IPS-11a (cell line): ENCODE measurements at regions not wholly inside any gene's neighbourhood (a gene's known extent, or its start where the extent isn't known, plus 50 kb on each side); places are given as distances from the start of the nearest gene placed in this dataset.

Source experiments
- H3K4me3 ChIP-seq: one replicate; pipeline ENCODE4 v1.5.1; 2013; ENCODE audit warnings: low read depth, low read length, control low read depth

- no peak overlapping the region for H3K4me3 ChIP-seq
Observed at GRCh38 chr1:14031461-14031860, 331.5 kb downstream of the PRDM2 start.

GRCh38 chr1:14034506-14034905 is 334.5 kb downstream of the PRDM2 start:
- H3K4me3 ChIP-seq = no peak overlapping the region

DNA sequence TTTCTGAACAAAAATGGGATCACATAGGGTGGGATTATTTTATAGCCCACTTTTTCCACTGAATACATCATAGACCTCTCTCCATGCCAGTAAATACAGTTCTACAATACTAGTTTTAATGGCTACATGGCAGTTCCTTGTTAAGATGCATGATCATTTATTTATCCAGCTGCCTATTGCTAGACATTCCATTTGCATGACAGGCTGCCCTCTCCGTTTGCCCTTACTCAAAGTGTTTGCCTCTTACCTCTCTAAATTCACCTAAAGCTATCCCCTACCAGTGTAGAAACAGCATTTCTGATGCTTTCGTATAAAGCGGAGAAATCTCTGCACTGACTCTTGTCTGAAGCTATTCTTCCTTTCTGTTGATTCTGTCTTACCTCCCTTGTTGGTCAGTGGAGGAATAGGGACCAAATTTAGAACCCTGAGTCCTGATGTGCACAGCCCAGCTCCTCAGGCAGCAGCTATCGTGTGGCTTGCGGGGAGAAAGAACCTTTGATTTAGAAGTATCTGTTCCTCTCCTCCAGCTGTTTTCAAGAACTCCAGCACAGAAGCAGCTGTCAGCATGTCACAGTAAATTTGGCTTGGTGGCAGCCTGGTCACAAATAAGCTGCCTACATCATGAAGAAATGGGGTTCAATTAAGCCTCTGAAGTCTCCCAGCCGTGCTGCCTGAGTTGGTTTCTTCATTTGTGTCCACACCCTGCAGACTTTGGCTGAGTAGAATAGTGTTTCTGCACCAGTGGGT is 337.3 kb downstream of the PRDM2 start:
- no peak overlapping the region for H3K4me3 ChIP-seq

- no peak overlapping the region for H3K4me3 ChIP-seq
Observed at GRCh38 chr1:14039582-14040430, 339.8 kb downstream of the PRDM2 start.

GRCh38 chr1:14049965-14050364 is 350.0 kb downstream of the PRDM2 start:
- no peak overlapping the region for H3K4me3 ChIP-seq

GRCh38 chr1:14055442-14056223 is 355.6 kb downstream of the PRDM2 start:
- H3K4me3 ChIP-seq = no peak overlapping the region

GRCh38 chr1:14057640-14058039 is 357.7 kb downstream of the PRDM2 start:
- no peak overlapping the region for H3K4me3 ChIP-seq

GRCh38 chr1:14061204-14061603 is 361.2 kb downstream of the PRDM2 start:
- no peak overlapping the region for H3K4me3 ChIP-seq

DNA sequence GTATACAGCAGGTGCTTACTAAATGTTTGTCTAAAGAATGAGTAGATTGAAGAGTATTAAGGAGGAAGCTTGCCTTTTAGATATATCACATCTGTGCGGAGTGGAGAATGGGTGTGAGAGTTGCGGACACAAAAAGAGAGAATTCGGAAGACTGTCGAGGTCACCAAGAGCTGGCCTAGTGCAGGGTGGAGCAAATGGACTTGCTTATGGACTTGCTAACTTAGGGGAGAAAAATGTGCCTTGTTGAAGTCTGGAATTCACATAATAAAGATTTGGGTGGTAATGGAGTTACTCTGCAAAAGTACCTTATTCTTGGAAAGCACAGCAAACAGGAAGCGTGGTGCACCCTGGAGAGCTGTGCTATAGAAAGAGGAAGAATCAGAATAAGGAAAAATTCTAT is 361.7 kb downstream of the PRDM2 start:
- no peak overlapping the region for H3K4me3 ChIP-seq

GRCh38 chr1:14062669-14063068 is 362.7 kb downstream of the PRDM2 start:
- no peak overlapping the region for H3K4me3 ChIP-seq

GRCh38 chr1:14064649-14065442 is 364.9 kb downstream of the PRDM2 start:
- no peak overlapping the region for H3K4me3 ChIP-seq

GRCh38 chr1:14065486-14065885 is 365.5 kb downstream of the PRDM2 start:
- no peak overlapping the region for H3K4me3 ChIP-seq

DNA sequence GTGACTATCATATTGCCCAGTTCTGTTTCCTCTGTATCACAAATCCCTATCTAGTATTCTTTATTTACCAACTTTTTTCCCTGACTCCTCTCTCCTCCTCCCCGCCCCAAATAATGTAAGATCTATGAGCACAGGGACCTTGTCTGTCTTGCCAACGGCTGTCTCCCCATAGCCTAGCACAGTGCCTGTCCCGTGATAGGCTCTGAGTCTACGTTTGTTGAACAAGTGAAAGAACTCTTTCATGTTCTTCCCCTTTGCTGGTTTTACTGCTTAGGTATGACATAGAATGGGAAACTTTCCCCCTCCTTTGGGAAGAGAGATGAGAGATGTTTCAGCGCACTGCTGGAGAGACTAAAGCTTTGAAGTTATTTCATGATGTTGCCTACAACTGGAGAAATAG is 367.0 kb downstream of the PRDM2 start:
- H3K4me3 ChIP-seq = no peak overlapping the region

DNA sequence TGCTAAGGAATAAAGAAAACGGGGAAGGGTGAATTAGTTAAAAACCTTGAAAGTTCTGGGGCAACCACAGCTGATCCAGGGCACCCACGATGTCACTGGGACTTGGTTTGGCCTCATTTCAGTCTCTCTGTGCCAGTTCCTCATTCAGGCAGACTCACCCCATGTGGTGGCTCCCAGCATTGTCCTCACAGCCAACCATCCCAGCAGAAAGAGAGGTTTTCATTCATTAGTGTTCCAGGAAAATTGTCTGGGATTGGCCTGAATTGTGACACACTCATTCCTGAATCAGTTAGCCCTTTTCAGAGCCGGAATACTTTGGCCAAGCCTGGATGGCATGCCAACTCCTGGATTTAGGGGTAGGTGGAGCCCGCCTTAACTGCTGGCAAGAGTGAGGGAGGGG is 367.7 kb downstream of the PRDM2 start:
- no peak overlapping the region for H3K4me3 ChIP-seq

GRCh38 chr1:14071581-14071980 is 371.6 kb downstream of the PRDM2 start:
- H3K4me3 ChIP-seq = no peak overlapping the region

DNA sequence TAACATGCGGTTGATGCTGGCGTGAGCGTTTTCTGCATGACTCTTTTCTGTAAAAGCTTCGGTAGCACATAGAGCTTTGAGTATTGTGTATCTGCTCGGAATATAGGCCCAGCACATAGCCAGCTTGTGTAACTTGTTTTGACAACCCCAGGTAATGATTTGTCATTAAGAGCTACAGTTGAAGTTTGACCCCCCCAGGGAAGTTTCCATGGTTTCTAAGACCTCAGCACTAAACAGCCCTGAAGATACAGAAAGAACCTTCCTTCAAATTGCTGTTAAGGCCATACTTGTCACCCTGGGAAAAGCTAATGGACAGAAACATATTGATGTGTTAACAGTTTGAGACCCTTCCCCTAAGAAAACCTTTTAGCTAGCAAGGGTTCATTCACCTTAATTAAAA is 380.7 kb downstream of the PRDM2 start:
- no peak overlapping the region for H3K4me3 ChIP-seq

GRCh38 chr1:14082331-14082730 is 382.3 kb downstream of the PRDM2 start:
- no peak overlapping the region for H3K4me3 ChIP-seq

DNA sequence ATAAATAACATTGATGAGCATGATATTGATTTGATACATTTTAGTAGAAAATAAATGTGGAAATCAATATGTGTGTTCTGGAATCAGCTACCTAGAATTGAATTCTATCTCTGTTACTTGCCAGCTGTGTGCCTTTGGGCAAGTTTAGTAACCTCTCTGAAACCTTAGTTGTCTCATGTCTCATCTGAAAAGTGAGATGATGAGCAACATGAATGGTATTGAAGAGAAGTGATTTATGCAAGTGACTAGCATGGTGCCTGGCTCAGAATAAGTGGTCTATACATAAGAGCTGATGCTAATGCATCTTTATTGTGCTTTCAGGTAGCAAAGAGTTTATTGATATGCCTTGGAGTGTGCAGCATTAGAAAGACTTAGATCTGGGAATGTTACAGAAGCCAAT is 383.3 kb downstream of the PRDM2 start:
- H3K4me3 ChIP-seq = no peak overlapping the region

GRCh38 chr1:14083706-14084105 is 383.7 kb downstream of the PRDM2 start:
- H3K4me3 ChIP-seq = no peak overlapping the region

- H3K4me3 ChIP-seq = no peak overlapping the region
Observed at GRCh38 chr1:14090062-14090461, 390.1 kb downstream of the PRDM2 start.

DNA sequence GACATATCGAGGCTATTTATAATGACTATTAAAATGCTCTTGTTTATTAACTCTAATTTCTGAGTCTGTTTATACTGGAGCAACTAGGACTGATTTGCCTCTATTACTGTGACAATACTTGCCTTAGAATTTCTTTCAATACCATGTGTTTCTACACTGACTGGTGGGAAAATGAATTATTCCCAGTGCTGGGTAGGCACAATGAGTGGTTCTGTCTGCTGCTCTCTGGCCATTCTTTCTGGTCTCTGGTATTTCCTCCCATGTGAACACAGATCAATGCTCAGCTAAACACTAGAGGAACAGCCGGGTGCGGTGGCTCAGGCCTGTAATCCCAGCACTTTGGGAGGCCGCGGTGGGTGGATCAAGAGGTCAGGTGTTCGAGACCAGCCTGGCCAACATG is 390.5 kb downstream of the PRDM2 start:
- no peak overlapping the region for H3K4me3 ChIP-seq
